ENCODE measurements at regions not wholly inside any gene's neighbourhood (a gene's known extent, or its start where the extent isn't known, plus 50 kb on each side); places are given as distances from the start of the nearest gene placed in this dataset.

DNA sequence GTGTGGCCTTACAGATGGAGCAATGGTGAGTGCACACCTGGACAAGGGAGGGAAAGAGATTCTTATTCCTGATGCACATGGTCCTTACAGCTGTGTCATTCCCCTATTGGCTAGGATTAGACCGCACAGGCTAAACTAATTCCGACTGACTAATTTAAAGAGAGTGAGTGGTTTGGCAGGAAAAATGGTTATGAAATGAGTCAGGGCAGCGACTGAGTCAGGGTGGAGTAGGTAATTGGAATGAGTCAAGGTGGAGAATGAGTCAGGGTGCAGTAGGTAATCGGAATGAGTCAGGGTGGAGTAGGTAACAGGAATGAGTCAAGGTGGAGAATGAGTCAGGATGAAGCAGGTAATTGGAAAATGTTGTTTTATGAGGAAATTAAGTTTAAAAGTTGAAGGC lies 1353.7 kb upstream of the LRRTM1 start:
- Mint-ChIP-seq H3K4me1 (no peaks in the 10 kb centered on the region), H3K27me3 (no peaks in the 10 kb centered on the region), H3K9me3 (peaks cover 7 to 61% (median 32%) of the 10 kb centered on the region in 8 donors), H3K27ac (peak overlapping the region in 1 of 7 donors; percentile 54), H3K4me3 (no peak overlapping the region), H3K36me3 (no peaks in the 10 kb centered on the region)
- H3K4me3 ChIP-seq (ENCODE audit: low read length in 2 of 2), result no peak overlapping the region
- H3K27ac ChIP-seq (ENCODE audit: low read depth, low read length), result no peak overlapping the region
- ChIA-PET POLR2A (ENCODE audit: partially characterized antibody) (no interaction called here), CTCF (ENCODE audit: partially characterized antibody) (no interaction called here)
- no peaks in the 10 kb centered on the region for H3K27me3 ChIP-seq (ENCODE audit: insufficient read depth, low read length)
- no peak for DNase-seq
- H3K9me3 ChIP-seq (ENCODE audit: control insufficient read depth in 1 of 2, low read length in 2 of 2), result no peaks in the 10 kb centered on the region
- intact Hi-C loops (cut with micrococcal nuclease), result no loop called here
- H3K36me3 ChIP-seq (ENCODE audit: insufficient read depth, low read length), result no peaks in the 10 kb centered on the region
- no peaks in the 10 kb centered on the region for H3K4me1 ChIP-seq (ENCODE audit: insufficient read depth, low read length)

DNA sequence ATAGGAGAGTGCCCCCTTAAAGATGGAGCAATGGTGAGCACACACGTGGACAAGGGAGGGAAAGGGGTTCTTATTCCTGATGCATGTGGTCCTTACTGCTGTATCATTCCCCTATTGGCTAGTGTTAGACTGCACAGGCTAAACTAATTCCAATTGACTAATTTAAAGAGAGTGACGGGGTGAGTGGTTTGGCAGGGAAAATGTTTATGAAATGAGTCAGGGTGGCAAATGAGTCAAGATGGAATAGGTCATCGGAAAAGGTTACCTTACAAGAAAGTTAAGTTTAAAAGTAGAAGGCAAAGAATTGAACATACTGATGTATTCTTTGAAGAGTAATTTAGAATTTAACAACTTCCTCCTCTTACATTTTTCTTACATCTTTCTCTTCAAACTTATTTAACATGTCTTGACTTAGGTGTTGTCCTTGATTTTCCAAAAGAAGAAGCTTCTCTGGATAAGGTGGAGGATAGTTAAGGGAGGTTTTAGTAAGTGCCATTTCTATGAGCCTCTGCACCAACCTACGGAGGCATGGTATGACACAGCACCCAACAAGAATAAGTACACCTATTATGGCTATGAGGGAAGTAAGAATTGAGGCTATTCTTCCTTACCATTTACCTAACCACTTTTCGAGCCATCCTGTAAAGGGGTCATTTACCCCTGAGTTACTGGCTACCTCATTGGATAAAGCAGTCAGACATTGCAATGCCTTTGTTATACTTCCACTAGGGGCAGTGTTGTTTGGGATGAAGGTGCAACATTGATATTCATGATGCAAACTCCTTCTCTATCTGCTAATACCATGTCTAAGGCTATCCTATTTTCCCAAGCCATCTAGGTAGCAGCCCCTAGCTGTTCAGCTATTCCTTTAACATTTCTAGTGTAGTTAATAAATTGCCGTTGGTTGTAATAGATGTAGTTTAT lies 1345.8 kb upstream of the LRRTM1 start:
- H3K27ac Mint-ChIP-seq, result no peak overlapping the region
- no peaks in the 10 kb centered on the region for H3K36me3 ChIP-seq (ENCODE audit: insufficient read depth, low read length)
- intact Hi-C loops (cut with micrococcal nuclease), result no loop called here
- no peaks in the 10 kb centered on the region for H3K4me1 ChIP-seq (ENCODE audit: insufficient read depth, low read length)
- DNase-seq, result no peak
- ChIA-PET CTCF (ENCODE audit: partially characterized antibody) (no interaction called here), POLR2A (ENCODE audit: partially characterized antibody) (no interaction called here)
- H3K9me3 Mint-ChIP-seq, result peaks cover 7 to 48% (median 20%) of the 10 kb centered on the region in 8 donors
- no peak overlapping the region for H3K27ac ChIP-seq (ENCODE audit: low read depth, low read length)
- H3K4me3 ChIP-seq (ENCODE audit: low read length in 2 of 2), result no peak overlapping the region
- no peaks in the 10 kb centered on the region for H3K27me3 ChIP-seq (ENCODE audit: insufficient read depth, low read length)
- H3K4me1 Mint-ChIP-seq, result no peaks in the 10 kb centered on the region
- no peaks in the 10 kb centered on the region for H3K9me3 ChIP-seq (ENCODE audit: control insufficient read depth in 1 of 2, low read length in 2 of 2)
- H3K36me3 Mint-ChIP-seq, result no peaks in the 10 kb centered on the region
- H3K27me3 Mint-ChIP-seq, result no peaks in the 10 kb centered on the region
- no peak overlapping the region for H3K4me3 Mint-ChIP-seq

DNA sequence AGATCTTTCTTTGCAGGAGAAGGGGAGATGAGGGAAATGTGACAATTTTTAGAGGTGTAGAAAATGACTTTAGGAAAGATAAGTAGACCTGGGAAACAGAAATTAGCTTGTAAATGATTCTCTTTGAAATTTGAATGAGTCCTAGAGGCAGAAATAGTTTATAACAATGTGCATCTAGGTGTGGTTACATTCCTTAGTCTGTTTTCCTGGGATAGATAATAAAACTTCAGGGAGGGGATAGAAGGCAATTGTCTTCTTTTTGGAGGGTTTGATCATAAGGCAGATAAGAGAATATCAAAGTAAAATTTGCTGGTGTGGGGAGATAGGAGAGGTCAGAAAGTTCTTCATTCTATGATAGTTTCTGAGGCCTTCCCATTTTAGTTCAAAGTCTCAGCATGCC lies 1344.3 kb upstream of the LRRTM1 start:
- CTCF ChIA-PET (ENCODE audit: partially characterized antibody), result no interaction called here
- peaks cover 7 to 42% (median 18%) of the 10 kb centered on the region in 8 donors for H3K9me3 Mint-ChIP-seq
- no peaks in the 10 kb centered on the region for H3K4me1 ChIP-seq (ENCODE audit: insufficient read depth, low read length)
- intact Hi-C loops (cut with micrococcal nuclease), result no loop called here
- no peaks in the 10 kb centered on the region for H3K27me3 ChIP-seq (ENCODE audit: insufficient read depth, low read length)
- no peaks in the 10 kb centered on the region for H3K9me3 ChIP-seq (ENCODE audit: control insufficient read depth in 1 of 2, low read length in 2 of 2)
- no peak overlapping the region for H3K27ac Mint-ChIP-seq
- no peaks in the 10 kb centered on the region for H3K4me1 Mint-ChIP-seq
- no peak for DNase-seq
- H3K27ac ChIP-seq (ENCODE audit: low read depth, low read length), result no peak overlapping the region
- no peak overlapping the region for H3K4me3 Mint-ChIP-seq
- no peaks in the 10 kb centered on the region for H3K36me3 ChIP-seq (ENCODE audit: insufficient read depth, low read length)
- no peaks in the 10 kb centered on the region for H3K36me3 Mint-ChIP-seq
- H3K4me3 ChIP-seq (ENCODE audit: low read length in 2 of 2), result no peak overlapping the region
- POLR2A ChIA-PET (ENCODE audit: partially characterized antibody), result no interaction called here
- no peaks in the 10 kb centered on the region for H3K27me3 Mint-ChIP-seq

DNA sequence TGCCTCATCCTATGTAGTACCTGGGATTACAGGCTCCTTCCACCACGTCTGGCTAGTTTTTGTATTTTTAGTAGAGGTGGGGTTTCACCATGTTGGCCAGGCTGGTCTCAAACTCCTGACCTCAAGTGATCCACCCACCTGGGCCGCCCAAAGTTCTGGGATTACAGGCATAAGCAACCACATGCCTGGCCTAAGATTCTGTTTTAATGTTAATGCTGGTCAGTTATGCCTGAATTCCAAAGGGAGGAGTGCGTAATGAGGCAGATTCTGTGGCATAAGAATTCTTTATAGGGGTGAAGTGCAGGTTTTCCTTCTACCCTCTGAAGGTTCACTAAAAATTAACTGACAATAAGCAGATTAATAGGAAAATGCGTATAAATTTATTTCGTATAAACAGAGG lies 1343.8 kb upstream of the LRRTM1 start:
- no peak for DNase-seq
- intact Hi-C loops (cut with micrococcal nuclease), result no loop called here
- no peaks in the 10 kb centered on the region for H3K27me3 ChIP-seq (ENCODE audit: insufficient read depth, low read length)
- Mint-ChIP-seq H3K4me1 (no peaks in the 10 kb centered on the region), H3K9me3 (peaks cover 9 to 39% (median 16%) of the 10 kb centered on the region in 8 donors), H3K36me3 (no peaks in the 10 kb centered on the region), H3K27me3 (no peaks in the 10 kb centered on the region), H3K27ac (no peak overlapping the region), H3K4me3 (no peak overlapping the region)
- H3K4me3 ChIP-seq (ENCODE audit: low read length in 2 of 2), result no peak overlapping the region
- H3K36me3 ChIP-seq (ENCODE audit: insufficient read depth, low read length), result no peaks in the 10 kb centered on the region
- no peak overlapping the region for H3K27ac ChIP-seq (ENCODE audit: low read depth, low read length)
- no peaks in the 10 kb centered on the region for H3K9me3 ChIP-seq (ENCODE audit: control insufficient read depth in 1 of 2, low read length in 2 of 2)
- ChIA-PET POLR2A (ENCODE audit: partially characterized antibody) (no interaction called here), CTCF (ENCODE audit: partially characterized antibody) (no interaction called here)
- H3K4me1 ChIP-seq (ENCODE audit: insufficient read depth, low read length), result no peaks in the 10 kb centered on the region

DNA sequence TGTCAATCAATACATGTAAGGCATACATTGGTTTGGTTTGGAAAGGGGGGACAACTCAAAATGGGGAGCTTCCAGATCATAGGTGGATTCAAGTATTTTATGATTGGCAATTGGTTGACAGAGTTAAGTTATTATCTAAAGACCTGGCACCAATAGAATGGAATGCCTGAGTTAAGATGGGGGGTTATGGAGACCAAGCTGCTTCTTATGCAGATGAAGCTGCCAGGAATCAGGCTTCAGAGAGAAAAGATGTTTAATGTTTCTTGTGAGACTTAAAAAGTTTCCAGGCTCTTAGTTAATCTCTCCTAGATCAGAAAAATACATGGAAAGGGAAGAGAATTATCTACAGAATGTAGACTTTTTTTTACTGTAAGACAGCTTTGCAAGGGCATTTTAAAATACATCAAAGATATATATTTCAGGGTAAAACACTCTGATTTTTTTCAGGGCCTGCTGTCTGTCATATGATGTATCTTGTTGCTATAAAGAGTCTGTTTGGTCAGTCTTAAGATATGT lies 1343.2 kb upstream of the LRRTM1 start:
- Histone ChIP-seq H3K27ac (ENCODE audit: low read depth, low read length) (no peak overlapping the region), H3K4me3 (ENCODE audit: low read length in 2 of 2) (no peak overlapping the region), H3K4me1 (ENCODE audit: insufficient read depth, low read length) (no peaks in the 10 kb centered on the region), H3K27me3 (ENCODE audit: insufficient read depth, low read length) (no peaks in the 10 kb centered on the region), H3K36me3 (ENCODE audit: insufficient read depth, low read length) (no peaks in the 10 kb centered on the region), H3K9me3 (ENCODE audit: control insufficient read depth in 1 of 2, low read length in 2 of 2) (no peaks in the 10 kb centered on the region)
- intact Hi-C loops (cut with micrococcal nuclease), result no loop called here
- Mint-ChIP-seq H3K4me3 (no peak overlapping the region), H3K27ac (no peak overlapping the region), H3K4me1 (no peaks in the 10 kb centered on the region), H3K36me3 (no peaks in the 10 kb centered on the region), H3K9me3 (peaks cover 7 to 39% (median 16%) of the 10 kb centered on the region in 8 donors), H3K27me3 (no peaks in the 10 kb centered on the region)
- CTCF ChIA-PET (ENCODE audit: partially characterized antibody), result no interaction called here
- DNase-seq, result no peak
- POLR2A ChIA-PET (ENCODE audit: partially characterized antibody), result no interaction called here

DNA sequence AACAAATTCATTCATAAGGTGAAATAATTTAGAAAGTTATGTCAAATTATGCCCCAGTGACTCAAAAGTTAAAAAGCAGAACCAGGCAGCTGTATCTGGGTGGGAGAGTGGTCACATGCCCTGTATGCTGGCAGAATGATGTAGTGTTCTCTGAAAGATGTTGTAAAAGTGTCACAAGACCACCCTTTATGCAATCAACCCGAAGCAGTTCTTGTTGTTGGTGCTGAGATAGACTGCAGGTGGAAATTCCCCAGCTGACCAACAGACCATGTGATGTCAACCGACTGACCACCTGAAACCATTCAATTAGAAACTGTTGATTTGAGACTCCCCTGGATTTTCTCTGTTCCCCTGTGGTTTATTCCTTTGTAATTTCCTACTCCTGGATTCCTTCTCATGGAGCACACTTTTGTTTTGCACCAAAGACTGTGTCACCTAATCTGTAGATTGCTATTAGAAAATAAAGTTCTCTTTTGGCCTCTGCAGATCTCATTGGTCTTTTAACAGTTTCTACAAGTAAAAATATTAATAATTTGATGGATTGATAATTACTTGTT lies 1341.3 kb upstream of the LRRTM1 start:
- intact Hi-C loops (cut with micrococcal nuclease), result no loop called here
- H3K27me3 Mint-ChIP-seq, result no peaks in the 10 kb centered on the region
- no peaks in the 10 kb centered on the region for H3K36me3 ChIP-seq (ENCODE audit: insufficient read depth, low read length)
- no peaks in the 10 kb centered on the region for H3K4me1 Mint-ChIP-seq
- no peaks in the 10 kb centered on the region for H3K9me3 ChIP-seq (ENCODE audit: control insufficient read depth in 1 of 2, low read length in 2 of 2)
- H3K4me3 ChIP-seq (ENCODE audit: low read length in 2 of 2), result no peak overlapping the region
- no peak overlapping the region for H3K4me3 Mint-ChIP-seq
- H3K27ac ChIP-seq (ENCODE audit: low read depth, low read length), result no peak overlapping the region
- H3K36me3 Mint-ChIP-seq, result no peaks in the 10 kb centered on the region
- DNase-seq, result no peak
- H3K27ac Mint-ChIP-seq, result no peak overlapping the region
- H3K9me3 Mint-ChIP-seq, result peaks cover 4 to 31% (median 13%) of the 10 kb centered on the region in 8 donors
- ChIA-PET CTCF (ENCODE audit: partially characterized antibody) (no interaction called here), POLR2A (ENCODE audit: partially characterized antibody) (no interaction called here)
- H3K27me3 ChIP-seq (ENCODE audit: insufficient read depth, low read length), result no peaks in the 10 kb centered on the region
- H3K4me1 ChIP-seq (ENCODE audit: insufficient read depth, low read length), result no peaks in the 10 kb centered on the region

DNA sequence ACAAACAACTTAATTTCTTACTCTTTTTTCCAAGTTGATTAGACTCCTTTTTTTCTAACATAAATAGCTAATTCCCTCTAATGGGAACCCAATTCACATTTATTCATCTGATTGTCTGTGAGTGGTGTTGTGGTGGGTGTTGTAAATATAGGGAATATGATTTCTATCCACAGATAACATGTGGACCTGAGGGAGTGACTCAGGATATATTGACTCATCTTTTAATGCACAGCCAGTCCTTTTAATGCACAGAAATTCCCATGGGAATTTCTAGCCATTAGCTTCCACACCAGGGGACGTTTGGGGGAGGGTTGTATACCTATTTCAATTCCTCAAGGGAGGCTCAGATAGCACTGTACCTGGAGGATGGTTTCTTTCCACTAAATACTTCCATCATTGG lies 1339.6 kb upstream of the LRRTM1 start:
- Histone ChIP-seq H3K27me3 (ENCODE audit: insufficient read depth, low read length) (no peaks in the 10 kb centered on the region), H3K4me1 (ENCODE audit: insufficient read depth, low read length) (no peaks in the 10 kb centered on the region), H3K27ac (ENCODE audit: low read depth, low read length) (no peak overlapping the region), H3K4me3 (ENCODE audit: low read length in 2 of 2) (no peak overlapping the region), H3K9me3 (ENCODE audit: control insufficient read depth in 1 of 2, low read length in 2 of 2) (no peaks in the 10 kb centered on the region), H3K36me3 (ENCODE audit: insufficient read depth, low read length) (no peaks in the 10 kb centered on the region)
- Mint-ChIP-seq H3K27ac (no peak overlapping the region), H3K4me1 (no peaks in the 10 kb centered on the region), H3K4me3 (no peak overlapping the region), H3K36me3 (no peaks in the 10 kb centered on the region), H3K27me3 (no peaks in the 10 kb centered on the region), H3K9me3 (peaks cover 5 to 34% (median 11%) of the 10 kb centered on the region in 8 donors)
- CTCF ChIA-PET (ENCODE audit: partially characterized antibody), result no interaction called here
- POLR2A ChIA-PET (ENCODE audit: partially characterized antibody), result no interaction called here
- intact Hi-C loops (cut with micrococcal nuclease), result no loop called here
- no peak for DNase-seq

Data from CD4-positive, alpha-beta memory T cell (primary cell).